HUDEP-2 (cell line): ENCODE measurements at regions not wholly inside any gene's neighbourhood (a gene's known extent, or its start where the extent isn't known, plus 50 kb on each side); places are given as distances from the start of the nearest gene placed in this dataset.
"Not testable (repeated sequence)": the region's sequence is repeated elsewhere in the genome, so short reads cannot be mapped to it uniquely, and the experiment has no call there.

Experiments
- DNase-seq, 76 experiments: peaks; one replicate each; lab custom pipeline; 2025; ENCODE audit not compliant: unreplicated experiment in 76 of 76; lab: John Stamatoyannopoulos, UW

DNA sequence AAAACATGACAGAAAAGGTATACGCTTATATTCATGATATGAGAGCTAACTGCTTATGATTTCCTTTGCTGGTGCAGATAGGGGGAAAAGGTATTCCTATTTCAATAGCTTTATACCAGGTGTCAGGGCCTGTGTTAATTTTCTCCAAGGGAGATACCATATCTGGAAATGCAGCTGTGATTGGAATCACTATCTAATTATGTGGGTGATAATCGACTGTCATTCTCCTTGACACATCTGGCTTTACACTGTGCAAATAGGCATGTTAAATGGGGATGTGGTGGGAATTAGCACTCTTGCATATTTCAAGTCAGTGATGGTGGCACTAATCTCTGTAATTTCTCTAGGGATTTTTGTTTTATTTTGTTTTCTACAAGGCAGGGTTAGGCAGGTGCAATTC is 611.1 kb downstream of the CDH9 start:
- no peak for DNase-seq

DNA sequence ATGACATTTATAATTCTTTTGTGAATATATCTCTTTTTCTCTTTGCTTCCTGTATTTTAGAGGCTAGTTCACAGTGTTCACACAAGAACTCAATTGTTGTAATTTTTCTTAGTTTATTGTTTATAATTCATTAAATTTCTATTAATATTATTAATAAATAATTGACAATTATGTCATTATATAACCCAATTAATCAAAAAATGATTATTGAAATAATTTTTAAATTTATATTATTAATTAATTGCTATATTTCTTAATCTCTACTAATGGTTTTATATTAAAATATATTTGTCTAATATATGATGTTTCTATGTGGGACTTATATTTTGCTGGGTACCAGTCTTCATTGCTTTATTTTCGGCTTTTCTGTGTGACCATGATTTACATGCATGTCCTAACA is 618.4 kb downstream of the CDH9 start:
- DNase-seq: no peak

DNA sequence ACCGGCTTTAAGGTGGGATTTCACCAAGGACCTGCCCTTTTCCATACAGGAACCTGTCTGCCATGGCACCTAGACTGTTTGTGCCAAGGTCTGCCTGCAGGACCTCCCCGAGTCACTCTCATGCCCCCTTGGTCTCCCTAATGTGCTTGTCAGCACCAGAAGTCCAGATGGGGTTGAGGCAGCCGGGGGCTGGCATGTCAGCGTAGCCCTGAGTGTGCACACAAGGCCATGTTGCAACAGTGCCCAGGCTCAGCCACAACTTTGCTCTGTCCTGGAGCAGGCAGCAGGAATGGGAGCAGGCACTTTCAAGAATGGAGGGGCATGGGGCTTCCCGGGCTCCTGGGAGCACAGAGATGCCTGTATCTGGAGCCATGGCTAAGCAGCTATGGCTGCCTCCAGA is 621.5 kb downstream of the CDH9 start:
- DNase-seq: no peak

DNA sequence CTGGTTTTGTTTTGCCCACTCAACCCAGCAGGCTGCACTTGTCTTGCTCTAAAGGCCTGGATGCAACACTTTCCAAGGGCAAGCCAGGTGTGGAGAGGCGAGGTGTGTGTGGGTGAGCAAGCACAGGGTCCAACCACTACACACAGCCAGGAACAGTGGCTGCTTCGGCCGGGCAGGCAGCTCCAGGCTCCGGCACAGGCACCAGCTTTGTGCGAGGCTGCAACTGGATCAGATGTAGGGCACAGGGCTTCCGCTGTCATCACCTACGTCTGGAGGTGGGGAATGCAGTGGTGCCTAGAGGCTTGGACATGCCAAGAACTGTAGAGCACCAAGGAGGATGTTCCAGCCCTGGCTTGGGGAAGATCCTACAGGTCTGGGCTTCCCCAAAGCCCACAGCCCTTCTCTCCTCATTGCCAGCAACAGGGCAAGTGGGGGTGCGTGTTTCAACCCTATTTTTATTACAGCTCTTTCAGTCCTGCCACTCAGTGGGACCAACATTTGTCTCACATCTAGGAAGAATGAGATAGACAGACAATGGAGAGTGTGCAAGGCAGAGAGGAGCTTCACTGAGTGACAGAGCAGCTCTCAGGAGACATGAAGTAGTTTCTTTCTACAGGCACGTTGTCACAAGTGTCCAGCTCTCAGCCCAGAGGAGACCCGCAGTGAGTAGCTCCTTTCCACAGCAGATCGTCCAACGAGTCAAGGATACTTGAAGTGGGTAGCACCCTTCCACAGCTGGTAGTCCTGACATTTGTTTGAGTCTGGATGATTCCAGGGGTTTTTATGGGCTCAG is 622.2 kb downstream of the CDH9 start:
- DNase-seq: no peak

DNA sequence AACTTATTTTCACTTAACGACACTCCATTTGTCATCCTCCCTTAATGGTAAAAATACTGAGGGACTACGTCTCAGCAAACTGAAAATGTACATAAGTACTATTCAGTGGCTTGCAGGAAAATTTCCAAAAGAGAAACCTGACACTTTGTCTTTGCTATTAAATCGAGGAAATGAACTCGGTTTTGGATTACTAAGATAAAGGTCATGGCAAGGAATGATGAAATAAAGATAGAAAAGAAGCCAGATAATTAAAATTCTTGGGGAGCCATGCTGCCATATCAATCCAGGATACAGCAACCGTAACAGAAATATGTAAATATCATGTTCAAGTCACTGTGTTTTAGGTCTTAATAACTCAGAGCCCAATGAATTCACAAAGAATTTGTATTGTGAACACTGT is 647.8 kb downstream of the CDH9 start:
- no peak for DNase-seq

DNA sequence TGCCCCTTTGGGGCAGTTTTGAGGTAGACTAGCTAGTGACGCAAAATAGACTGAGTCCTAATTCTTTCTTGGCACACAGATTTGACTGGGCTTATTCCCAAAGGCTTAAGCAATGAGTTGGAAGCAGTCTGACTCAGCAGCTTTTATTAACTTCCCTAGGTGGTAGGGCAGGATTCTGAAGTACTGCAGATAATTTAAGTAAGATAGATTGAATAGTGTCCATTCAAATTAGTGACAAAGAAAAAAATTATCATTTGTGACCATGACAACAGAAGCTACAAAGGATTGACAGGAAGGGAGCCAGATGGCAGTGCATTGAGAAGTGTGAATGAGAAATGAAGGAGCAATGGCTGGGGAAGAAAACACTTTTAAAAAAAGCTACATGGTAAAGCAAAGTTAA is 649.4 kb downstream of the CDH9 start:
- DNase-seq: no peak

DNA sequence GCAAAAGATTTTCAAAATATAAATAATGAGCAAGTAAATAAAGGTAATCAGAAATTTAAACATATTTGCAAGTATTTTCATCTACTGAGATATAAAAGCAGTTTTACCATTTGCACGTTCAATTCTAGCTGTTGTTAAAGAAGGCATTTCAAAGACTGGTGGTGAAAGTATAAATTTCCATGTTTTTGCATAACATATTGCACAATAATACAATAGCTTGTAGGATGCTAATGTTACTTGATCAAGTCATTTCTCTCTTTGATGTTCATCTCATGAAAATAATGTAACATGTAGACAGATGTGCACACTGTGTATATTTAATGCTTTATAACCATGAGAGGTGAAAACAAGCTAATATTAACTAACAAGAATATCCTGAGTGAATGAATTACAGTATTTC is 651.9 kb downstream of the CDH9 start:
- no peak for DNase-seq

DNA sequence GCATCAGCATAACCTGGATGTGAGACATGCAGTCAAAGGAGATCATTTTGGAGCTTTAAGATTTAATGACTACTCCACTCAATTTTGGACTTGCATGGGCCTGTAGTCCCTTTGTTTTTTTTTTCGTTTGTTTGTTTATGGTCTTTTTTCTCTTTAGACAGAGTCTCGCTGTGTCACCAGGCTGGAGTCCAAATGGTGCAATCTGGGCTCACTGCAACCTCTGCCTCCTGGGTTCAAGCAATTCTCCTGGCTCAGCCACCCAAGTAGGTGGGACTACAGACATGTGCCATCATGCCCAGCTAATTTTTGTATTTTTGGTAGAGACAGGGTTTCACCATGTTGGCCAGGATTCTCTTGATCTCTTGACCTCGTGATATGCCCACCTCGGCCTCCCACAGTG is 673.8 kb downstream of the CDH9 start:
- not testable (repeated sequence) for DNase-seq

DNA sequence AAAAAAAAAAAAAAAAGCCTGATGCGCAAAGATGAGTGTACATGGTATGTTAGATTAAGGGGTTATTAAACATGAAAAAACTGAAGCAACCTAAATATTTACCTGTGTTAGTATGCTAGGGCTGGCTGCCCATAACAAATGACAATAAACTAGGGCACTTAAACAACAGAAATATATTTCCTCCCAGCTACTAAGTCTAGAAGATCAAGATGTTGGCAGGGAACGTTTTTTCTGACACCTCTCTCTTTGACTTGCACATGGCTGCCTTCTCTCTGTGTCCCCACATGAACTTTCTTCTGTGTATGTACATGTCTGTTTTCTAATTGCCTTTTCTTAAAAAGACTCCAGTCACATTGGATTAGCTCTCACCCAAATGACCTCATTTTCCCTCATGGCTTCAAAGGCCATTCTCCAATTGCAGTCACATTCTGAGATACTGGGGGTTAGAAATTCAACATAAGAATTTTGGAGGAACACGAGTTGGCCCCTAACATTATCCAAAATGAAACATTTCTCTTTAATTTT is 694.5 kb downstream of the CDH9 start:
- DNase-seq: no peak

DNA sequence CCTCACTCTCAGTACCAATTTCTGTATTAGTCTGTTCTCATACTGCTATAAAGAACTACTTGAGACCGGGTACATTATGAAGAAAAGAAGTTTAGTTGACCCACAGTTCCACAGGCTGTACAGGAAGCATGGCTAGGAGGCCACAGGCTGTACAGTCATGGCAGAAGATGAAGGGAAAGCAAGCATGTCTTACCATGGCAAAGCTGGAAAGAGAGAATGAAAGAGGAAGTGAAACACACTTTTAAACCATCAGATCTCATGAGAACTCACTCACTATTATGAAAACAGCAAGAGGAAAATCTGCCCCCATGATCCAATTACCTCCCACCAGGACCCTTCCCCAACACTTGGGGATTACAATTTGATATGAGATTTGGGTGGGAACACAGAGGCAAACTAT is 698.8 kb downstream of the CDH9 start:
- no peak for DNase-seq

DNA sequence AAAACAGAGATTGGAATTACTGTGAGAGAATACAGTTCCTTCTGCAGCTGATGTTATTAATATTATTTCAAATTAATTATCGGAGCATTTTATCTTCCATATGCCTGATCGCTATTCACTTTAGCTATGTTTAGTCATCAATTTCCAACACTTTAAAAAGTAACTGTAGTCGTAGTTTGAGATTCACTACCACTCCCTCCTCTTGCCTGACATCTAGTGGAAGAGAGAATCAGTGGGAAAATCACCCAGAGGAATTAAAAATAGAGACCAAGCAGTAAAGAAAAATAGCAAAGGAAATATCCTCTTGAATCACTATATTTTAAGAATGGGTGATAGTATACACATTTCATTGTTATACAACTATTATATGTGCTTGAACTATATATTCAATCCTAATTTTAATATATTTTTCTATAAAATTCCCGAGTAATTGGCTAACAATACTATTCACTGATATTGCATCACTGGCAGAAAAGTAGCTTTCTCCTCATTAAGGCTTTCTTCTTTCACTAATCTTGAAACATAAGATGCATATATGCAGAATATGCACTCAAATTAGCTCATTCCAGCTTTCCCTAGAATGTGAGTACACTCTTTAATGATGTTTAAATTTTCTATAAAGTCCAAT is 708.7 kb downstream of the CDH9 start:
- DNase-seq: peak in 1 of 76 experiments; percentile 0

DNA sequence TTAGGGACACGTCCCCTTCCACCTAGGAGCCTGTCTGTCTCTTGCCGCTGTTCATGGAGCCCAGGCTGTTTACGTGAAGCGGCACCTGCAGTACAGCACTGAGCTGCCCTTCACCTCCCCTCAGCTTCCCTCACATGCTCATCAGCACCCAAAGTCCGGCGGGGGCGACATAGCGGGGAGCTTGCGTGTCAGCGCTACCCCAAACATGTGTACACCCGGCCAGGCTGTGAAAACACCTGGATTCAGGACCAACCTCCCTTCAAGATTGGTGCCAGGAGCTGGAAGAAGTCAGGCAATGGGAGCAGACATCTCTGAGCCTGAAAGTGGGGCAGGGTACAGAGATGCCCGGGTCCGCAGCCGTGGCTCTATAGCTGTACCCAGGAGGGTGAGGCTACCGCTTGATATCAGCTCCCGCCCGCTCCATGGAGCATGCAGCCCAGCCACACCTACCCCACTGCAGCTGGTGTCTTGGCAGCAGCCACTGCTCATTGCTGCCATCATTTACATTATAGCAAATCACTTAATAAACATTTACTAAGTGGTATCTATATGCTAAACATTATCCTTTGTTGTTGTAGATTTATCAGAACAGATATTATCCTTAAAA is 712.1 kb downstream of the CDH9 start:
- DNase-seq: no peak

DNA sequence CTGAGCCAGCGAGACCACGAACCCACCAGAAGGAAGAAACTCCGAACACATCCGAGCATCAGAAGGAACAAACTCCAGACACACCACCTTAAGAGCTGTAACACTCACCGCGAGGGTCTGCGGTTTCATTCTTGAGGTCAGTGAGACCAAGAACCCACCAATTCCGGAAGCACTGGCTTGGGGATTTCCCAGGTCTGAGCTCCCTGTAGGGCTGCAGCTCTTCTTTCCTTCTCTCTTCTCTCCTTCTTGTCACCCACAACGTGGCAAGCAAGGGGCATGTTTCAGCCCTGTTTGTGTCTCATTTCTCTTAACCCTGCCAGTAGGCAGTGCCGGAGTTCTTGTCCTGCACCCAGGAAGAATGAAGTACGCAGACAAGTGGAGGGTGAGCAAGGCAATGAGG is 713.0 kb downstream of the CDH9 start:
- DNase-seq: not testable (repeated sequence)

DNA sequence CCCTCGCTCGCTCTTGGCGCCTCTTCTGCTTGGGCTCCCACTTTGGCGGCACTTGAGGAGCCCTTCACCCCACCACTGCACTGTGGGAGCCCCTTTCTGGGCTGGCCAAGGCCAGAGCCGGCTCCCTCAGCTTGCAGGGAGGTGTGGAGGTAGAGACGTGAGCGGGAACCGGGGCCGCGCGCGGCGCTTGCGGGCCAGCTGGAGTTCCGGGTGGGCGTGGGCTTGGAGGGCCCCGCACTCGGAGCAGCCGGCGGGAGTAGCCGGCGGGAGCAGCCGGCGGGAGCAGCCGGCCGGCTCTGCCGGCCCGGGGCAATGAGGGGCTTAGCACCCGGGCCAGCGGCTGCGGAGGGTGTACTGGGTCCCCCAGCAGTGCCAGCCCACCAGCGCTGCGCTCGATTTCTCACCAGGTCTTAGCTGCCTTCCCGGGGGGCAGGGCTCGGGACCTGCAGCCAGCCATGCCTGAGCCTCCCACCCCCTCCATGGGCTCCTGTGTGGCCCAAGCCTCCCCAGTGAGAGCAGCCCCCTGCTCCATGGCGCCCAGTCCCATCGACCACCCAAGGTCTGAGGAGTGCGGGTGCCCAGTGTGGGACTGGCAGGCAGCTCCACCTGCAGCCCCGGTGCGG is 714.0 kb downstream of the CDH9 start:
- DNase-seq: not testable (repeated sequence)

DNA sequence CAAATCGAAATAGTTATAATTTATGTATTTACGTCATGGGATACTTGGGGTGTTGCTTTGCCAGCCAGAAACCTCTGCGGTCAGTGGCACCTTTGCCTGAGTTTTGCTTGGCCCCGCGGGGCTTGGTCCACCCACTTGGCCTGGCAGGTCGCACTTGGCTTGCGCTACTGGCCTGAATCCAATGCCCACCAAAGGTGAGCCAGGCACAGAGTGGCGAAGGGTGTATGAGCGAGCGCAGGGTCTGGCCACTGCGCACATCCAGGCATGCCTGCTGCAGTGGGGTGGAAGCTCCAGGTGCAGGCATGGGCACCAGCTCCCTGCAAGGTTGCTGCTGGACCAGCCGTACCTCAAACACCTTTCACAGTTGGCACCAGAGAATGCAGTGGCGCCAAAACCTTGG is 714.6 kb downstream of the CDH9 start:
- no peak for DNase-seq

DNA sequence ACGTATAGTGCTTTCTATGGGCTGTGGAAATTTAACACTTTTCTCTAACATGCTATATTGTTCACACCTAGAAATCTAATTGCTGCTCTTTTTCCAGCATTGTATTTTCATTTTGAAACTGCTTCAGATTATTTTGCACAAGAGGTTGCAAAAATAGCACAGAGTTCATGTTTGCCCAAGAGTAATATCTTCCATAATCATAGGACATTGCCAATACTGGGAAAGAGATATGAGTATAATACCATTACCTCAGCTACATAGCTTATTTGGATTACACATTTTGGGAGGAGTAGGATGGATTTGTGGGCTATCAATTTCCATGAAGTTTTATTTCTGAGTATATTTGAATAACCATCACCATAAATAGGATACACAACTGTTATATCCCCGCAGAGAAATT is 717.1 kb downstream of the CDH9 start:
- no peak for DNase-seq

DNA sequence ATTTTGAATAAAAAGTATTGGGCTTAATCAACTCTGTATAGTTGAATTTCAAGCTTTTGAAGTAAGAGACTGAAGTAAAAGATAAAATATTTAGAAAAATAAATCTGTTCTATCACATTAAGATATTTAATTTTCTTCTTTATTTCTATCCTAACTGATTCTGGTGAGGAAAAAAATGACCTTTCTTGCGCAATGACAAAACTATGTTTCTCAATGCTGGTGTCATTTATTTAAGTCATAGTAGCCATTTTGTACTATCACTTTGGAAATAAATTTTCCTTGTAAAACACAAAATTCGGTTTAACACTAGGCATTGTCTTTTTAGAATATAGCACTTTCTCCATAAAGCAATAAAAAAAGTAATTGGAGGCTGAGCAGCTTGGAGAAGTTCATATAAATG is 728.0 kb downstream of the CDH9 start:
- DNase-seq: no peak

DNA sequence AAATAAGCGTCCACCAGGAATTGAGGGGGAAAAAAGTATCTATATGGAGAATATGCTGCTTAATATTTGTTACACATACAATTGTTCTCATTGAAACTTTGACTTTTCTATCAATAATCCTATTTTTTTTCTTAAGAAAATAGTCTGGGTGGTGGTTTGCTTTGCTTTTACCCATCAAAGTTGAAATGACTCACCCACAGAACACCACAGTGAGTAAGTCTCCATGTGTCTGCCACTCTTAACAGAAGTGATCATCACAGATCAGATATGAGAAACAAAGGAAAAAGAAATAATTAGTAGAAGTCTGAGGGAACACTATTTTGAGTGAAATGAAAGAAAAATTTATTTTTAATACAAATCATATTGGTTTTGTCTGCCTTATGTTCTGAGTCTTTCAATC is 742.8 kb downstream of the CDH9 start:
- DNase-seq: no peak

DNA sequence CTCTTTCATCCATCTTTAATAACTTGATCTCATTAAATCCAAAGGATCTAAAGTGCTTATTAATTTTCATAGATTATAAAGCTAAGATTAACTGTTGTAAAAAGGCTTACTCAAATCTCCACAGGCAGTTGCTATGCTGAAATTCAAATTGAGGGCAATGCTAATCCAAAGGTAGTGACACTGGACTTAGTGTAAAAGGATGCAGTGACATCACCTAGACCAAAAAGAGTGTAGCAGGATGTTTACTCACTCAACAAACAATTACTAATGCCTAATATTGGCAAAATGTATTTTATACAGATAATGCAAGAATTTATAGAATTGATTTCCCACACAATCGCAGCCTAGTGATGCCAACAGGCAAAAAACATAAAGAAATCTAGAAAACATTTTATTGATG is 756.2 kb downstream of the CDH9 start:
- no peak for DNase-seq

DNA sequence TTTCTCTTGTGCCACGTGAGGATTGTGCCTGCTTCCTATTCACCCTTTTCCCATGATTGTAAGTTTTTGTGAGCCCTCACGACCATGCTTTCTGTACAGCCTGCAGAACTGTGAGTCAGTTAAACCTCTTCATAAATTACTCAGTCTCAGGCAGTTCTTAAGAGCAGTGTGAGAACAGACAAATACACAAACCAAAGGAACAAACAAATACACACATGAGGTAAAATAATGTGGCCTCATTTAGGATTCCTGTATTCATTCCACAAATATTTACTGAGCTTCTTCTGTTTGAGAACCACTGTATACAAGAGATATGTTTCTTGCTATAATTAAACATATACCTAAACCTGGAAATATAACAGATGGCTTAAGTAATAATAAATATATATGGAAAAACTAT is 760.3 kb downstream of the CDH9 start:
- DNase-seq: no peak

DNA sequence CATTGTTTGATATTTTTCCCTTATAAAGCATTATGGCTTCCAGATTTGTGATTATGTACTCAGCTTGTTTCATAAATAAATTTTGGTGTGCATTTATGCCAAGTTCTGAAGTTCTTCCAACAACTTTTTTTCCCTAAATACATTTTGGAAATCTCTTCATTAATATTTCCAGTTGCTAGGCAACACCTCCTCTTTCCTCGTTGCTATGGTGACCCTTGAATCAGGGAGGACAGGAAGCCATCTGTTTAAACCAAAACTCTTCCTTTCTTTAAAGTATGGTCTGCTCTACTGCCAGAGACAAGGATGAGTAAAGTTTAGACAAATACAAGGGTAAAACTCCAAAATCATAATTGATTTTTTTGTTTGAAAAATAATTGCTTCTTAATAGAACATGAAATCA is 779.3 kb downstream of the CDH9 start:
- DNase-seq: no peak
